ENCODE measurements at regions not wholly inside any gene's neighbourhood (a gene's known extent, or its start where the extent isn't known, plus 50 kb on each side); places are given as distances from the start of the nearest gene placed in this dataset.
A peak's percentile ranks its signal among the peaks of the same experiment; 100 is the strongest.

- POLR2A ChIA-PET: no interaction called here
- no peak for DNase-seq (ENCODE audit: extremely low spot score)
- CTCF ChIA-PET: no interaction called here
- TF ChIP-seq FOXK2 (IDR thresholded peaks at IDR 0.05) (no peak), BHLHE40 (IDR thresholded peaks at IDR 0.05; ENCODE audit: borderline replicate concordance) (no peak), ARNT (IDR thresholded peaks at IDR 0.05) (no peak), ZNF384 (IDR thresholded peaks at IDR 0.05) (no peak), LEF1 (IDR thresholded peaks at IDR 0.05; ENCODE audit: borderline replicate concordance) (no peak), CTBP1 (IDR thresholded peaks at IDR 0.05; ENCODE audit: borderline replicate concordance) (no peak)
Measured at GRCh38 chr2:72038524-72038923, 109.1 kb downstream of the CYP26B1 start.

DNA sequence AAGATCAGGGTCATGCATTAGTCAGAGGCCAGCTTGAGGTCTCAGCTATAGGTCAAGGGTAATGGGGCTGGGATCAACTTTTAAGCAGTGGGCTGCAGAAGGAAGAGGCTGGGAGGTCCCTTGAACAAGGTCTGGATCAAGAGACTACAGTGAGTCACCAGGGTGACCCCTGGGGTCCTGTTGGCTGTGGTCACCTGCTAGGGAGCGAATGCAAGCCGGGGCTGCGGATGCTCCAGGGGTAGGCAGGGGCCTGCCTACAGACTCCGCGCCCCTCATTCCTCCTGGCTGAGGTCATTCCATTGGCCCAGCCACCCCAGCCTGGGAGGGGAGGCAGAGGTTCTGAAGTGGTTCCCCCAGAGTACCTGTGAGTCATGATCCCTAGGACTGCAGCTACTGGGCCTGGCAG, 110.4 kb downstream of the CYP26B1 start:
- TF ChIP-seq FOXK2 (IDR thresholded peaks at IDR 0.05) (no peak), CTBP1 (IDR thresholded peaks at IDR 0.05; ENCODE audit: borderline replicate concordance) (no peak), SUZ12 (IDR thresholded peaks at IDR 0.05) (no peak), NFRKB (IDR thresholded peaks at IDR 0.05) (no peak), L3MBTL2 (conservative IDR thresholded peaks at IDR 0.05) (no peak), ZNF384 (IDR thresholded peaks at IDR 0.05) (no peak), HDGF (IDR thresholded peaks at IDR 0.05; ENCODE audit: borderline replicate concordance) (no peak), FOXA1 (IDR thresholded peaks at IDR 0.05) (no peak), FOXM1 (IDR thresholded peaks at IDR 0.05; ENCODE audit: borderline replicate concordance) (no peak), LEF1 (IDR thresholded peaks at IDR 0.05; ENCODE audit: borderline replicate concordance) (no peak), BHLHE40 (IDR thresholded peaks at IDR 0.05; ENCODE audit: borderline replicate concordance) (no peak), SP1 (IDR thresholded peaks at IDR 0.05) (no peak), ARNT (IDR thresholded peaks at IDR 0.05) (no peak)
- TF ChIP-seq, protein P1, sequence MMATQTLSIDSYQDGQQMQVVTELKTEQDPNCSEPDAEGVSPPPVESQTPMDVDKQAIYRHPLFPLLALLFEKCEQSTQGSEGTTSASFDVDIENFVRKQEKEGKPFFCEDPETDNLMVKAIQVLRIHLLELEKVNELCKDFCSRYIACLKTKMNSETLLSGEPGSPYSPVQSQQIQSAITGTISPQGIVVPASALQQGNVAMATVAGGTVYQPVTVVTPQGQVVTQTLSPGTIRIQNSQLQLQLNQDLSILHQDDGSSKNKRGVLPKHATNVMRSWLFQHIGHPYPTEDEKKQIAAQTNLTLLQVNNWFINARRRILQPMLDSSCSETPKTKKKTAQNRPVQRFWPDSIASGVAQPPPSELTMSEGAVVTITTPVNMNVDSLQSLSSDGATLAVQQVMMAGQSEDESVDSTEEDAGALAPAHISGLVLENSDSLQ (IDR thresholded peaks at IDR 0.05): no peak
- CTCF ChIA-PET: no interaction called here
- DNase-seq (ENCODE audit: extremely low spot score): peak; percentile 1
- POLR2A ChIA-PET: no interaction called here

DNA sequence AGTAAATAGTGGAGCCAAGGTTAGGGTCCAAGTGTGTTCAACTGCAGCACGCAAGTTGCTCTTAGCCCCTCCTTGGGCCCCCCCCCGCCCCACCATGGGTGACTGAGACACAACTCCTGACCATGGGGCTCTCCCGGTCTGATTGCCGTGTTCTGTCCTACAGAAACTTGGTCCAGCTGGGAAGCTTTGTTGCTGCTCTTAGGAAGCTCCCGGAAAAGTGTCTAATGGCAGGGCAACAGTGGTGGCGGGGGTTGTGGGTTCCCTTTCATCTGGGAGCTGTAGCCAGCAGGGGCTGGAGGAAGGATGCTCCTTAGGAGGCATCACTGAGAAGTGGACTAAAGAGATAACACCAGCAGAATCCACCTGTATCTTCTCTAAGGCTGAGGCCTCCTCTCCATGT, 111.1 kb downstream of the CYP26B1 start:
- TF ChIP-seq TARDBP (IDR thresholded peaks at IDR 0.05) (no peak), ELF4 (IDR thresholded peaks at IDR 0.05) (no peak), ZNF384 (IDR thresholded peaks at IDR 0.05) (no peak), FOXM1 (IDR thresholded peaks at IDR 0.05; ENCODE audit: borderline replicate concordance) (no peak), NFRKB (IDR thresholded peaks at IDR 0.05) (no peak), LEF1 (IDR thresholded peaks at IDR 0.05; ENCODE audit: borderline replicate concordance) (no peak), L3MBTL2 (conservative IDR thresholded peaks at IDR 0.05) (no peak), ARNT (IDR thresholded peaks at IDR 0.05) (no peak)
- POLR2A ChIA-PET: no interaction called here
- no peak for DNase-seq (ENCODE audit: extremely low spot score)
- CTCF ChIA-PET: no interaction called here

- POLR2A ChIA-PET: no interaction called here
- CTCF ChIA-PET: no interaction called here
- DNase-seq (ENCODE audit: extremely low spot score): peak; percentile 4
- TF ChIP-seq SUZ12 (IDR thresholded peaks at IDR 0.05) (no peak), ARNT (IDR thresholded peaks at IDR 0.05) (no peak), SP1 (IDR thresholded peaks at IDR 0.05) (no peak), TARDBP (IDR thresholded peaks at IDR 0.05) (no peak), FOXM1 (IDR thresholded peaks at IDR 0.05; ENCODE audit: borderline replicate concordance) (no peak), BHLHE40 (IDR thresholded peaks at IDR 0.05; ENCODE audit: borderline replicate concordance) (no peak), L3MBTL2 (conservative IDR thresholded peaks at IDR 0.05) (no peak), ELF4 (IDR thresholded peaks at IDR 0.05) (no peak), LEF1 (IDR thresholded peaks at IDR 0.05; ENCODE audit: borderline replicate concordance) (no peak), FOXA1 (IDR thresholded peaks at IDR 0.05) (no peak), FOXK2 (IDR thresholded peaks at IDR 0.05) (no peak), NFRKB (IDR thresholded peaks at IDR 0.05) (no peak)
- TF ChIP-seq, protein P1 (IDR thresholded peaks at IDR 0.05): no peak
Measured at GRCh38 chr2:72036173-72036545, 111.5 kb downstream of the CYP26B1 start.

DNA sequence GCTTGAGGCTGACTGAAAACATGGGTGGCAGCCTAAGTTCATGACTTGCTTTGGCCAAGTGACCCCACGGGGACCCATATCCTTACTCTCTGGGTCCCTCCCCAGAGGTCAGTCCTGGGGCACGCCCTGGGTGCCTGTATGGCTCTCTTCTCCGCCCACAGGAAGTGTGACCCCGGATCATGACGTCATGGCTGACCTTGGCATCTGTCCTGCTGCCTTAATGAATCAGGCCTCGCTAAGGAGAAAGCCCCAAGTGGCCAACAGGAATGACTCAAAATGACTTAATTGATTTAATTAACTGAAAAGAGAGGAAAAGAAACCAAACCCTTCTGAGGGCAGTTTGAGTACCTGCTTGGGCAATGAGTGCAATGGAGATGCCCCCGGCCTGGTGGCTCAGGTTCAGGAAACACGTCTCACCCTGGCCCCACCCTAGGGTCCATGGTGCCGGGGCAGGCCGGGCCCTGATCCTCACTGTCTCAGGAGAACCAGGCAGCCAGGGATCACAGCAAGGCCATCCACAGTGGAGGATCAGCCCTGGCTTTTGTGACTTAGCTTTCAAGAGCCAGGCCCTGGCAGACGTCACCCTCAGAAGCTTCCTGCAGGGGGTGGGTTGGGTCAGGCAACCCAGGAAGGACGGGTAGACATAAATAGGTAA, 112.0 kb downstream of the CYP26B1 start:
- ChIA-PET CTCF (no interaction called here), POLR2A (no interaction called here)
- TF ChIP-seq LEF1 (IDR thresholded peaks at IDR 0.05; ENCODE audit: borderline replicate concordance) (no peak), ELF4 (IDR thresholded peaks at IDR 0.05) (no peak), FOXK2 (IDR thresholded peaks at IDR 0.05) (no peak), HDGF (IDR thresholded peaks at IDR 0.05; ENCODE audit: borderline replicate concordance) (no peak), CTBP1 (IDR thresholded peaks at IDR 0.05; ENCODE audit: borderline replicate concordance) (no peak), ARNT (IDR thresholded peaks at IDR 0.05) (no peak), L3MBTL2 (conservative IDR thresholded peaks at IDR 0.05) (no peak), FOXM1 (IDR thresholded peaks at IDR 0.05; ENCODE audit: borderline replicate concordance) (no peak), ZNF384 (IDR thresholded peaks at IDR 0.05) (no peak), FOXA1 (IDR thresholded peaks at IDR 0.05) (no peak)
- TF ChIP-seq, protein P1 (IDR thresholded peaks at IDR 0.05): no peak
- DNase-seq (ENCODE audit: extremely low spot score): peak; percentile 2

GRCh38 chr2:72034353-72035095, 113.1 kb downstream of the CYP26B1 start:
- DNase-seq (ENCODE audit: extremely low spot score): peak; percentile 0
- TF ChIP-seq FOXM1 (IDR thresholded peaks at IDR 0.05; ENCODE audit: borderline replicate concordance): no peak
- no peak for TF ChIP-seq FOXA1 (IDR thresholded peaks at IDR 0.05)
- no peak for TF ChIP-seq L3MBTL2 (conservative IDR thresholded peaks at IDR 0.05)
- no peak for TF ChIP-seq BHLHE40 (IDR thresholded peaks at IDR 0.05; ENCODE audit: borderline replicate concordance)
- TF ChIP-seq ZNF384 (IDR thresholded peaks at IDR 0.05): no peak
- no peak for TF ChIP-seq TARDBP (IDR thresholded peaks at IDR 0.05)
- TF ChIP-seq SUZ12 (IDR thresholded peaks at IDR 0.05): no peak
- TF ChIP-seq CTBP1 (IDR thresholded peaks at IDR 0.05; ENCODE audit: borderline replicate concordance): no peak
- no peak for TF ChIP-seq SP1 (IDR thresholded peaks at IDR 0.05)
- TF ChIP-seq NFRKB (IDR thresholded peaks at IDR 0.05): no peak
- TF ChIP-seq HDGF (IDR thresholded peaks at IDR 0.05; ENCODE audit: borderline replicate concordance): no peak
- TF ChIP-seq FOXK2 (IDR thresholded peaks at IDR 0.05): no peak
- TF ChIP-seq, protein P1 (IDR thresholded peaks at IDR 0.05): no peak
- no peak for TF ChIP-seq ARNT (IDR thresholded peaks at IDR 0.05)
- no peak for TF ChIP-seq ELF4 (IDR thresholded peaks at IDR 0.05)
- TF ChIP-seq LEF1 (IDR thresholded peaks at IDR 0.05; ENCODE audit: borderline replicate concordance): no peak
- POLR2A ChIA-PET: no interaction called here
- CTCF ChIA-PET: no interaction called here

All from HEK293T (cell line).